NCI-H1694 (cell line): ENCODE measurements at regions not wholly inside any gene's neighbourhood (a gene's known extent, or its start where the extent isn't known, plus 50 kb on each side); places are given as distances from the start of the nearest gene placed in this dataset.
A peak's percentile ranks its signal among the peaks of the same experiment; 100 is the strongest.
"Not testable (repeated sequence)": the region's sequence is repeated elsewhere in the genome, so short reads cannot be mapped to it uniquely, and the experiment has no call there.

Experiments
- DNase-seq: peaks from one replicate; lab custom pipeline; 2025; lab: John Stamatoyannopoulos, UW

GRCh38 chr12:14213542-14213941, 151.9 kb upstream of the ATF7IP start:
- DNase-seq: no peak

GRCh38 chr12:14214495-14214894, 151.0 kb upstream of the ATF7IP start:
- no peak for DNase-seq

GRCh38 chr12:14215949-14216348, 149.5 kb upstream of the ATF7IP start:
- not testable (repeated sequence) for DNase-seq

GRCh38 chr12:14216405-14217294, 148.8 kb upstream of the ATF7IP start:
- no peak for DNase-seq

- DNase-seq: no peak
Observed at GRCh38 chr12:14219156-14219555, 146.3 kb upstream of the ATF7IP start.

GRCh38 chr12:14219670-14220069, 145.8 kb upstream of the ATF7IP start:
- not testable (repeated sequence) for DNase-seq

GRCh38 chr12:14225064-14225463, 140.4 kb upstream of the ATF7IP start:
- DNase-seq: no peak

GRCh38 chr12:14235176-14235575, 130.3 kb upstream of the ATF7IP start:
- DNase-seq: not testable (repeated sequence)

- DNase-seq: not testable (repeated sequence)
Observed at GRCh38 chr12:14236641-14237040, 128.8 kb upstream of the ATF7IP start.

- peak; percentile 35 for DNase-seq
Observed at GRCh38 chr12:14238221-14238792, 127.2 kb upstream of the ATF7IP start.

- no peak for DNase-seq
Observed at GRCh38 chr12:14239350-14239934, 126.0 kb upstream of the ATF7IP start.

GRCh38 chr12:14239935-14240872, 125.3 kb upstream of the ATF7IP start:
- no peak for DNase-seq

GRCh38 chr12:14240873-14241220, 124.6 kb upstream of the ATF7IP start:
- no peak for DNase-seq

- DNase-seq: not testable (repeated sequence)
Observed at GRCh38 chr12:14242825-14243224, 122.7 kb upstream of the ATF7IP start.

- DNase-seq: no peak
Observed at GRCh38 chr12:14243941-14244340, 121.5 kb upstream of the ATF7IP start.

GRCh38 chr12:14244876-14245669, 120.4 kb upstream of the ATF7IP start:
- no peak for DNase-seq

- no peak for DNase-seq
Observed at GRCh38 chr12:14247166-14247565, 118.3 kb upstream of the ATF7IP start.

- no peak for DNase-seq
Observed at GRCh38 chr12:14249368-14249767, 116.1 kb upstream of the ATF7IP start.

GRCh38 chr12:14252697-14253096, 112.8 kb upstream of the ATF7IP start:
- DNase-seq: no peak

GRCh38 chr12:14253496-14253895, 112.0 kb upstream of the ATF7IP start:
- no peak for DNase-seq

GRCh38 chr12:14254781-14255180, 110.7 kb upstream of the ATF7IP start:
- DNase-seq: no peak
